Hepatocyte (in vitro differentiated cells): ENCODE measurements at regions not wholly inside any gene's neighbourhood (a gene's known extent, or its start where the extent isn't known, plus 50 kb on each side); places are given as distances from the start of the nearest gene placed in this dataset.

Source experiments
- DNase-seq: peaks from one replicate; pipeline ENCODE4 v3.0.0-alpha.2; 2016; ENCODE audit warnings: low spot score
- H2AFZ ChIP-seq: fragments of 200-600 bp; sonication (generic); 2 replicates; pipeline ENCODE4 v1.6.0; 2016; ENCODE audit warnings: antibody characterized with exemption, mild to moderate bottlenecking
- H3K27ac ChIP-seq: fragments of 200-600 bp; sonication (generic); 2 replicates; pipeline ENCODE4 v1.5.1; 2016; ENCODE audit warnings: mild to moderate bottlenecking
- H3K27me3 ChIP-seq: fragments of 200-600 bp; sonication (generic); 2 replicates; pipeline ENCODE4 v1.6.1; 2016
- H3K36me3 ChIP-seq: fragments of 200-600 bp; sonication (generic); replicated peaks from 2 replicates; pipeline ENCODE4 v1.5.1; 2016; ENCODE audit warnings: low read depth; ENCODE audit not compliant: insufficient read depth
- H3K4me1 ChIP-seq: fragments of 200-600 bp; sonication (generic); 2 replicates; pipeline ENCODE4 v1.5.1; 2016; ENCODE audit warnings: mild to moderate bottlenecking, moderate library complexity; ENCODE audit not compliant: insufficient read depth
- H3K4me2 ChIP-seq: fragments of 200-600 bp; sonication (generic); 2 replicates; pipeline ENCODE4 v1.6.0; 2016
- H3K4me3 ChIP-seq: fragments of 200-600 bp; sonication (generic); 2 replicates; pipeline ENCODE4 v1.5.1; 2016; ENCODE audit warnings: mild to moderate bottlenecking
- H3K79me2 ChIP-seq: fragments of 200-600 bp; sonication (generic); 2 replicates; pipeline ENCODE4 v1.6.0; 2017; ENCODE audit warnings: mild to moderate bottlenecking
- H3K9me2 ChIP-seq: fragments of 200-600 bp; sonication (generic); replicated peaks from 2 replicates; pipeline ENCODE4 v1.6.0; 2017; ENCODE audit warnings: mild to moderate bottlenecking; ENCODE audit not compliant: insufficient read depth
- H3K9me3 ChIP-seq: fragments of 200-600 bp; sonication (generic); 2 replicates; pipeline ENCODE4 v1.5.1; 2016; ENCODE audit warnings: low read depth, mild to moderate bottlenecking
- H4K20me1 ChIP-seq: fragments of 200-600 bp; sonication (generic); 2 replicates; pipeline ENCODE4 v1.6.0; 2016; ENCODE audit warnings: mild to moderate bottlenecking; ENCODE audit not compliant: insufficient read depth, poor library complexity, severe bottlenecking
- EZH2 ChIP-seq: fragments of 200-600 bp; sonication (generic); IDR thresholded peaks from 2 replicates; pipeline ENCODE4 v1.6.1; 2016; ENCODE audit warnings: antibody characterized with exemption, mild to moderate bottlenecking, borderline replicate concordance
- EZH2phosphoT487 ChIP-seq: fragments of 200-600 bp; sonication (generic); IDR thresholded peaks from one replicate; pipeline ENCODE4 v1.6.1; 2018; ENCODE audit warnings: antibody characterized with exemption, mild to moderate bottlenecking, low read depth, moderate library complexity; ENCODE audit not compliant: unreplicated experiment, severe bottlenecking
- WGBS: methylation state at CpG from one replicate; pipeline ENCODE4 v1.1.6; 2016; ENCODE audit warnings: low lambda C conversion rate; ENCODE audit errors: missing lambda C conversion rate; 5-methylcytosine and 5-hydroxymethylcytosine counted together
- TF ChIP-seq, protein P1 (sequence below): fragments of 200-600 bp; sonication (generic); IDR thresholded peaks from 2 replicates; pipeline ENCODE4 v1.5.1; 2016; ENCODE audit warnings: antibody characterized with exemption, mild to moderate bottlenecking; ENCODE audit not compliant: poor library complexity

DNA sequence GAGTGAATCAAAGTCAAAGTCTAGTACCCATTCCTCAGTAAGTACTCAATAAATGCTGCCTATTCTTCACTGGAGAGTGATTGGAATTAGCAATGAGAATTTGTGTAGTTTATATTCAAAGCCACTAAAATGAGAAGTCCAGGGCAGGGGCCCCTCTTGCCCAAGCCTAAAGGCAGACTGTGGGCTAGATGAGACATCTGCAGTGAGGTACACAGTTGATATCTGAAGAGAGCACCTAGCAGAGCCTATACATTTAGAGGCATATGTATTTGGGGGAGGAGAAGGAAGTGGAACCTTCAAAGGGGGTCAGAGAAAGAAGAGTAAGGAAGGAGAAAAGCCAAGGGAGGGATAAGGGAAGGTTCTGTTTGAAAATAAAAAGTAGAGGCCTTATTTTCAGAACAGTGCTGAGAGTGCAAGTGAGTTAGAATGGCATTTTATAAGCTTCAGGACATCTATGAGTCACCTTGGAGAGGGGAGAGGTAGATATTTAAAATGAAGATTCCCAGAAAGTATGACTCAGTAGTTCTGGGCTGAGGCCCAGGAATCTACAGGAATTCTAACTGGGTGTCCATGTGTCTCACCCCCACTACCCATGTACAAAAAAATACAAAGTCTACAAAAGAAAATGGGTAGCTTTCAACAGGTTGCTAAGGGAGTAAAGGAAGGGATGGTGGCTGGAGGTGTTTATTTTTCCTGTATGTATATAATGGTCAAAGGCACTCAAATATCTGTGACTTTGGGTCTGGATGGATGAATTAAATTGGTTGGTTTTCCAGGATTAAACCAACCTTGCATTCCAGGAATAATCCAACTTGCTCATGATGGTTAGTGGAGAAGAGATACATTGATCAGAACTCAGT lies 135.1 kb downstream of the ZFP64 start:
- Histone ChIP-seq H4K20me1 (no peaks in the 10 kb centered on the region), H3K4me1 (no peaks in the 10 kb centered on the region), H3K79me2 (no peaks in the 10 kb centered on the region), H3K27me3 (no peaks in the 10 kb centered on the region), H3K36me3 (no peaks in the 10 kb centered on the region), H2AFZ (no peak overlapping the region), H3K4me3 (no peak overlapping the region), H3K9me2 (no peaks in the 10 kb centered on the region), H3K4me2 (no peak overlapping the region), H3K27ac (no peak overlapping the region), H3K9me3 (peaks cover 7% of the 10 kb centered on the region)
- no peak for TF ChIP-seq EZH2
- TF ChIP-seq, protein P1, sequence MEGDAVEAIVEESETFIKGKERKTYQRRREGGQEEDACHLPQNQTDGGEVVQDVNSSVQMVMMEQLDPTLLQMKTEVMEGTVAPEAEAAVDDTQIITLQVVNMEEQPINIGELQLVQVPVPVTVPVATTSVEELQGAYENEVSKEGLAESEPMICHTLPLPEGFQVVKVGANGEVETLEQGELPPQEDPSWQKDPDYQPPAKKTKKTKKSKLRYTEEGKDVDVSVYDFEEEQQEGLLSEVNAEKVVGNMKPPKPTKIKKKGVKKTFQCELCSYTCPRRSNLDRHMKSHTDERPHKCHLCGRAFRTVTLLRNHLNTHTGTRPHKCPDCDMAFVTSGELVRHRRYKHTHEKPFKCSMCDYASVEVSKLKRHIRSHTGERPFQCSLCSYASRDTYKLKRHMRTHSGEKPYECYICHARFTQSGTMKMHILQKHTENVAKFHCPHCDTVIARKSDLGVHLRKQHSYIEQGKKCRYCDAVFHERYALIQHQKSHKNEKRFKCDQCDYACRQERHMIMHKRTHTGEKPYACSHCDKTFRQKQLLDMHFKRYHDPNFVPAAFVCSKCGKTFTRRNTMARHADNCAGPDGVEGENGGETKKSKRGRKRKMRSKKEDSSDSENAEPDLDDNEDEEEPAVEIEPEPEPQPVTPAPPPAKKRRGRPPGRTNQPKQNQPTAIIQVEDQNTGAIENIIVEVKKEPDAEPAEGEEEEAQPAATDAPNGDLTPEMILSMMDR: no peak
- no peak for TF ChIP-seq EZH2phosphoT487
- no peak for DNase-seq

DNA sequence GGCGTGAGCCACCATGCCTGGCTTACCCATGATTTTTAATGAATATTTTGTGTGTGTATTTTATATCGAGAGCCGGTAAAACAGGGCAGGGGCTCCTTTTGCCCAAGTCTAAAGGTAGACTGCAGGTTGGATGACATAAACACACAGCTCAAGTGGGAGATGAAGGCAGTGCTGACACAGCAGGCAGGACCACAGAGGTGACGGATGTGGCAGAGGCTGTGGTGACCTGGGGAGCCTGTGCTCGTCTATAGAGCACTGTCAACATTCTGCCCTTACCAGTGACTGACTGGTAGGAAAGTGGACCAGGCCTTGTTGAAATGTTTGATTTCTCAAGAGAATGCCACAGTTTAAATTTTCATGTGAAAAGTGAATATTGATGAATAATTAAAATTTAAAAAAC lies 137.5 kb downstream of the ZFP64 start:
- Histone ChIP-seq H3K36me3 (no peaks in the 10 kb centered on the region), H3K27me3 (no peaks in the 10 kb centered on the region), H3K9me2 (no peaks in the 10 kb centered on the region), H3K4me3 (no peak overlapping the region), H3K27ac (no peak overlapping the region), H3K4me1 (peaks cover 4% of the 10 kb centered on the region), H3K9me3 (peaks cover 7% of the 10 kb centered on the region), H3K4me2 (no peak overlapping the region), H2AFZ (no peak overlapping the region), H3K79me2 (no peaks in the 10 kb centered on the region), H4K20me1 (no peaks in the 10 kb centered on the region)
- TF ChIP-seq, protein P1: no peak
- TF ChIP-seq EZH2phosphoT487: no peak
- TF ChIP-seq EZH2: no peak
- 97% methylated on average over 5 of the region's 5 CpGs for WGBS
- DNase-seq: no peak

DNA sequence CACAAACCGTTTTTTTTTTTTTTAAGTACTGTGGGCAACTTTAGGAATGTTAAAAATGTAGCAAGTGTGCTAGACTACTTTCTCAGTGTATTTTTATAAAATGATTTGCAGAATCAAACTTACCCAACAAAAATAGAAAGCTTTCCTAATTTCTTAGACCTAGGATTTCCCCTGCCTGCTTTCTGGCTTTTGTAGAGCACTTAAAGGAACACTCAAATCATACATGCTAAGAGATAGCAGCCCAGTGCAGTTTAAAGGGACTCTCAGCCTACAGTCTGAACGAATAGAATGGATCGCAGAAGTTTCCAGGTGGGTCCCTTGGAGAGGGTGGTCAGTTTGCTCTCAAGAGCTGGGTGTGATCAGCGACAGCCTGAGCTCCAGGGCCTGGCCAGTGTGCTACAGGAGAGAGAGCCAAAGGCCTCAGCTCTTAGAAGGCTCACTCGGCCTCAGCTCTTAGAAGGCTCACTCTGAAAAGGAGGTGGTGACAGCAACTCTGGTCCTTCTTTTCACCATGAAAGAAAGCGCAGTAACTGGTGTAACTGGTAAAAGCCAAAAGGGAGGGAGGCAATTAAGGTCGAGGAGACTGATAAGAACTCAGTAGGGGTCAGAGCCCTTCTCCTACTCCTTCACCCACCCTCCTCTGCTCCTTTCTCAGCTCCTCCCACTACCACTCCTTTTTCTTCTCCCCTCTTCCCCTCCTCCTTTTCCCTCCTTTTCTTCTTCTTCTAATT lies 142.4 kb downstream of the ZFP64 start:
- peaks cover 16% of the 10 kb centered on the region for H3K4me1 ChIP-seq
- DNase-seq: peak; percentile 12
- H3K4me2 ChIP-seq: no peak overlapping the region
- H3K9me3 ChIP-seq: no peaks in the 10 kb centered on the region
- no peaks in the 10 kb centered on the region for H3K79me2 ChIP-seq
- no peaks in the 10 kb centered on the region for H3K27me3 ChIP-seq
- no peaks in the 10 kb centered on the region for H3K9me2 ChIP-seq
- WGBS: 29% methylated on average over 7 of the region's 7 CpGs
- H3K36me3 ChIP-seq: no peaks in the 10 kb centered on the region
- no peak overlapping the region for H3K4me3 ChIP-seq
- TF ChIP-seq, protein P1: no peak
- peak overlapping the region; percentile 35 for H2AFZ ChIP-seq
- H3K27ac ChIP-seq: peak overlapping the region; percentile 6
- H4K20me1 ChIP-seq: no peaks in the 10 kb centered on the region
